ENCODE measurements at regions not wholly inside any gene's neighbourhood (a gene's known extent, or its start where the extent isn't known, plus 50 kb on each side); places are given as distances from the start of the nearest gene placed in this dataset.

- Histone ChIP-seq H3K4me1 (ENCODE audit: insufficient read depth, low read length) (no peaks in the 10 kb centered on the region), H3K9ac (ENCODE audit: extremely low read depth, insufficient read length, low read length) (no peak overlapping the region), H3K27ac (ENCODE audit: insufficient read length, low read depth, low read length) (no peak overlapping the region), H3K79me1 (ENCODE audit: insufficient read depth, low read depth, low read length, poor library complexity, severe bottlenecking) (no peaks in the 10 kb centered on the region), H3K23ac (ENCODE audit: insufficient read length, low read depth, low read length) (no peak overlapping the region), H2BK5ac (ENCODE audit: insufficient read length, low read length) (no peak overlapping the region), H2AFZ (ENCODE audit: low read length) (no peak overlapping the region), H3K23me2 (ENCODE audit: insufficient read length, low read depth, low read length, poor library complexity, severe bottlenecking) (no peaks in the 10 kb centered on the region), H2BK15ac (ENCODE audit: low read depth, low read length) (no peak overlapping the region), H4K20me1 (ENCODE audit: control insufficient read depth, insufficient read depth, insufficient read length) (no peaks in the 10 kb centered on the region), H3K4me2 (ENCODE audit: insufficient read depth, insufficient read length, low read length) (no peak overlapping the region), H4K8ac (replicated peaks; ENCODE audit: insufficient read length, low read depth, low read length) (no peak overlapping the region), H3K27me3 (ENCODE audit: insufficient read depth, low read length) (no peaks in the 10 kb centered on the region), H2BK20ac (ENCODE audit: low read depth, low read length, poor library complexity, severe bottlenecking) (no peak overlapping the region), H4K5ac (ENCODE audit: insufficient read length, low read depth, low read length) (no peak overlapping the region), H3K9me3 (ENCODE audit: control insufficient read depth, low read depth, low read length) (no peaks in the 10 kb centered on the region), H2BK12ac (ENCODE audit: insufficient read length, low read depth, low read length) (no peak overlapping the region), H4K91ac (ENCODE audit: insufficient read length, low read depth, low read length) (no peak overlapping the region), H2BK120ac (ENCODE audit: low read depth, low read length, poor library complexity, severe bottlenecking) (no peak overlapping the region), H3T11ph (ENCODE audit: low read length) (no peak overlapping the region), H3K56ac (ENCODE audit: insufficient read length, low read depth, low read length) (no peak overlapping the region), H3K18ac (ENCODE audit: insufficient read length, low read depth, low read length) (no peak overlapping the region), H3K79me2 (ENCODE audit: insufficient read depth, low read length) (no peaks in the 10 kb centered on the region), H3K14ac (ENCODE audit: insufficient read depth, low read length) (no peak overlapping the region), H2AK5ac (ENCODE audit: insufficient read length, low read length) (no peak overlapping the region), H3K4ac (ENCODE audit: low read depth, low read length) (no peak overlapping the region)
- Mint-ChIP-seq H3K27me3 (ENCODE audit: low read depth) (no peaks in the 10 kb centered on the region), H3K36me3 (ENCODE audit: insufficient read depth in 1 of 3, low read depth in 3 of 3) (peaks cover 10 to 17% (median 14%) of the 10 kb centered on the region in 3 experiments; a peak in 6 of 7 replicates), H3K27ac (no peak overlapping the region), H3K4me3 (no peak overlapping the region), H3K4me1 (peaks cover 3 to 6% of the 10 kb centered on the region in 2 experiments; a peak in 1 of 4 replicates), H3K9me3 (peaks cover 16 to 18% of the 10 kb centered on the region in 2 experiments)
- DNase-seq = no peak
- no CpG with 5 or more reads among the region's 6 CpGs for WGBS (ENCODE audit: extremely low coverage, insufficient read length, low lambda C conversion rate)
- TF ChIP-seq, protein P1, sequence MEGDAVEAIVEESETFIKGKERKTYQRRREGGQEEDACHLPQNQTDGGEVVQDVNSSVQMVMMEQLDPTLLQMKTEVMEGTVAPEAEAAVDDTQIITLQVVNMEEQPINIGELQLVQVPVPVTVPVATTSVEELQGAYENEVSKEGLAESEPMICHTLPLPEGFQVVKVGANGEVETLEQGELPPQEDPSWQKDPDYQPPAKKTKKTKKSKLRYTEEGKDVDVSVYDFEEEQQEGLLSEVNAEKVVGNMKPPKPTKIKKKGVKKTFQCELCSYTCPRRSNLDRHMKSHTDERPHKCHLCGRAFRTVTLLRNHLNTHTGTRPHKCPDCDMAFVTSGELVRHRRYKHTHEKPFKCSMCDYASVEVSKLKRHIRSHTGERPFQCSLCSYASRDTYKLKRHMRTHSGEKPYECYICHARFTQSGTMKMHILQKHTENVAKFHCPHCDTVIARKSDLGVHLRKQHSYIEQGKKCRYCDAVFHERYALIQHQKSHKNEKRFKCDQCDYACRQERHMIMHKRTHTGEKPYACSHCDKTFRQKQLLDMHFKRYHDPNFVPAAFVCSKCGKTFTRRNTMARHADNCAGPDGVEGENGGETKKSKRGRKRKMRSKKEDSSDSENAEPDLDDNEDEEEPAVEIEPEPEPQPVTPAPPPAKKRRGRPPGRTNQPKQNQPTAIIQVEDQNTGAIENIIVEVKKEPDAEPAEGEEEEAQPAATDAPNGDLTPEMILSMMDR (conservative IDR thresholded peaks at IDR 0.05) = no peak
Observed at GRCh38 chr2:144099780-144100377, 420.0 kb downstream of the ZEB2 start.

Data from H9 (cell line).